Colonic mucosa (tissue), 4 donors: ENCODE measurements at regions not wholly inside any gene's neighbourhood (a gene's known extent, or its start where the extent isn't known, plus 50 kb on each side); places are given as distances from the start of the nearest gene placed in this dataset.

Experiments
- DNase-seq: peaks from one replicate; pipeline ENCODE4 v3.0.0-alpha.2; 2020
- H3K27ac ChIP-seq: fragments of 200-600 bp; one replicate; pipeline ENCODE4 v1.8.0; 2021
- H3K27me3 ChIP-seq: fragments of 200-600 bp; one replicate; pipeline ENCODE4 v1.8.0; 2021
- H3K36me3 ChIP-seq: fragments of 200-600 bp; one replicate; pipeline ENCODE4 v1.8.0; 2021
- H3K4me1 ChIP-seq: fragments of 200-600 bp; one replicate; pipeline ENCODE4 v1.8.0; 2021; ENCODE audit warnings: mild to moderate bottlenecking
- H3K4me3 ChIP-seq: fragments of 200-600 bp; one replicate; pipeline ENCODE4 v1.8.0; 2021
- H3K9ac ChIP-seq, 2 donors: one replicate each; pipeline ENCODE4 v1.7.0; 2013; ENCODE audit warnings: control low read depth in 2 of 2, low read depth in 2 of 2, low read length in 2 of 2
- H3K9me3 ChIP-seq: fragments of 200-600 bp; one replicate; pipeline ENCODE4 v1.8.0; 2021
- CTCF ChIP-seq: fragments of 200-600 bp; IDR thresholded peaks from one replicate; pipeline ENCODE4 v1.8.0; 2022; ENCODE audit warnings: antibody characterized with exemption, mild to moderate bottlenecking
- intact Hi-C: fragments of 100-400 bp; cut with DNase I; formaldehyde crosslinking; loops from one replicate; pipeline ENCODE4 v1.14.1; 2022
- donor health status: healthy.
- donor health status: DM: no; HTN: no; CAD: no.
- donor health status: DM: no; HTN: no; CAD: no.

DNA sequence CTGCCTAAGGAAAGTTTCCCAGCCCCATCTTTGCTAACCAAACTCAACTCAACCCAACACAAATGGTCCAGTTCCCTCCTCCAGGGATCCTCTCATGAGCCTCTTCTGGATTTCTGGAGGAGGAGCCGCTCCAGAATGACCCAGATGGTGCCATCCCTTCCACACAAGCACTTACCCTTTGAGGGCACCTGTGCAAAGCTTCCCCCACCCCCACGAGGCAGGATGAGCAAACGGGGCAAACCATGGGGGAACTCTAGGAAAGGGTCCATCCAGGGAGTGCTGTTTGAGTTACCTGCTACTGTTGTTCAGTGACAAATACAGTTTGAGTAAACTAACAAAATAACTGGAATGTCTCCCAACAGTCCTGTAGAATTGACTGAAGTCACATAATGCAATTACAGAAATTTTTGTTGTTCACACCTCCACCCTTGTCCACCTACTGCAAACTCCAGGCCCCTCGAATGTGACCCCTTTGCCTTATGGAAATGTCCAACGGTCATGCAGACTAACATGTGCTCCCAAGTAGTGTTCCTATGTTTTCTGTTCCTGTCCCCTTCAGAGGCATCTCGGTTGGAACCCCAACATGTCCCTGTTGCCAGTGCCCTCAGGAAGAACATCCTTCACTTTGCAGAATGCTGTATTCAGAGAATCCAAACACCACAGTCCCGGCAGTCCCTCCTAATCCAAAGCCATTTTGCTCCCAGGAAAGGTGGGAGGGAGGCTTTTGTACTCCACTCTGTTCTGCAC lies 160.1 kb downstream of the RRAGC start:
- H3K36me3 ChIP-seq = no peaks in the 10 kb centered on the region
- intact Hi-C loops = no loop called here
- H3K9ac ChIP-seq = no peak overlapping the region
- H3K27ac ChIP-seq = no peak overlapping the region
- H3K9me3 ChIP-seq = no peaks in the 10 kb centered on the region
- TF ChIP-seq CTCF = no peak
- no peak overlapping the region for H3K4me3 ChIP-seq
- H3K27me3 ChIP-seq = no peaks in the 10 kb centered on the region
- no peak for DNase-seq
- H3K4me1 ChIP-seq = no peaks in the 10 kb centered on the region

DNA sequence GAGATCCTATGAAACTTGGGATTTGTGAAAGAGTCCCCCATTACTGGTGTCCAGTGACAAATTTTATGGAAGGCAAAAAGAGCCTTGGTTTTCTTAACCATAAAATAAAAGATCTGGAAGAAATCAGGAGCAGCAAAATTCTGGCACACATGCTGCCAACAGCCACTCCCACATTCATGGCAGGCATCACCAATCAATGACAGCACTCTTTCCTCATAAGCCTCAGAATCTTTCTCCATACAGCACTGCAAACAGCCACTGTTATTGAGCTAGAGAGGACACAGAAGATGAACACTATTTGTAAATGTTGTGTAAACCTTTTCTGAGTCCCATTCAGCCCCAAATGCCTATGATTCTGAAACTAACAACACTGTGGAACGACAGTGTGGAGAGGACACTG lies 162.2 kb downstream of the RRAGC start:
- intact Hi-C loops = no loop called here
- Histone ChIP-seq H3K36me3 (no peaks in the 10 kb centered on the region), H3K4me3 (no peak overlapping the region), H3K9ac (no peak overlapping the region), H3K4me1 (no peaks in the 10 kb centered on the region), H3K9me3 (no peaks in the 10 kb centered on the region), H3K27ac (no peak overlapping the region), H3K27me3 (no peaks in the 10 kb centered on the region)
- DNase-seq = no peak
- TF ChIP-seq CTCF = no peak

GRCh38 chr1:38696371-38696770 lies 163.2 kb downstream of the RRAGC start:
- Histone ChIP-seq H3K27me3 (no peaks in the 10 kb centered on the region), H3K4me1 (no peaks in the 10 kb centered on the region), H3K36me3 (no peaks in the 10 kb centered on the region), H3K27ac (no peak overlapping the region), H3K4me3 (no peak overlapping the region), H3K9me3 (no peaks in the 10 kb centered on the region), H3K9ac (no peak overlapping the region)
- intact Hi-C loops = no loop called here
- no peak for TF ChIP-seq CTCF
- DNase-seq = no peak

DNA sequence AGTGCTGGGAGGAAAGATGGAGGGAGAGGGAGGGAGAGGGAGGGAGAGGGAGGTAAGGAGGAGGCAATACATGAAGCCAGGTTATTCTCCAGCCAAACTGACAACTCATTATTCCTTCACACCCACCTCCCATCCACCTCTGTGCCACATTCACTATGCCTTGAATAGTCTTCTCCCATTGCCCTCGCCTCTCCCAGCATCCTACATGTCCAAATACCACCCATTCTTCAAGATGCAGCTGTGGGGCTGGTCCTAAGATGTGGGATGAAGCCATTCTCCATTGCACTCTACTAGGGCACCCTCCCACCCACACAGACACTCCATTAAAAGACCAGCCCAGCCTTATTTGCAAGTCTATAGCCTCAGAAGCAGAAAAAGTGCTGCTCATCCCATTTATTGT lies 165.8 kb downstream of the RRAGC start:
- no peak overlapping the region for H3K9ac ChIP-seq
- no peaks in the 10 kb centered on the region for H3K27me3 ChIP-seq
- no peaks in the 10 kb centered on the region for H3K4me1 ChIP-seq
- no peak for TF ChIP-seq CTCF
- no peak for DNase-seq
- no peaks in the 10 kb centered on the region for H3K36me3 ChIP-seq
- intact Hi-C loops = no loop called here
- no peak overlapping the region for H3K4me3 ChIP-seq
- no peak overlapping the region for H3K27ac ChIP-seq
- H3K9me3 ChIP-seq = no peaks in the 10 kb centered on the region

DNA sequence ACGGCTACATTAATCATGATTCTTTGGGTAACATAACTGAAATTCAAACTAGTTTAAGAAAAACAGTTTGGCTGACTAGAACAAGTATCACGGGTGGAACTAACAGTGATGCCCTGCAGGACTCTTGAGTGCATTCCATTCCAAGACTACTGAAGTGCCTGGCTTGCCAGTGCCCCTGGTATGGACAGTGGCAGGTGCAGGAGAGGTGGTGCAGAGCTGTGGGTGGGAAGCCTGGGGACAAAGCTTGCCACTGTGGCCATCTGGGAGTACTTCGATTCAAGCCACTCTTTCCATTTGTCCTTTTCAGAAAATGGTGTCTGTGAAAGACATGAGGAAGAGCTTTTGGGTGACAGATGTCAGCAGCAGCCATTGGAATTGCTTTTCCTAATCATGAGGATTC lies 166.5 kb downstream of the RRAGC start:
- Histone ChIP-seq H3K36me3 (no peaks in the 10 kb centered on the region), H3K27me3 (no peaks in the 10 kb centered on the region), H3K9ac (no peak overlapping the region), H3K27ac (no peak overlapping the region), H3K9me3 (no peaks in the 10 kb centered on the region), H3K4me1 (no peaks in the 10 kb centered on the region), H3K4me3 (no peak overlapping the region)
- intact Hi-C loops = no loop called here
- no peak for TF ChIP-seq CTCF
- no peak for DNase-seq
